ENCODE measurements at regions not wholly inside any gene's neighbourhood (a gene's known extent, or its start where the extent isn't known, plus 50 kb on each side); places are given as distances from the start of the nearest gene placed in this dataset.
"Not testable (repeated sequence)": the region's sequence is repeated elsewhere in the genome, so short reads cannot be mapped to it uniquely, and the experiment has no call there.

DNA sequence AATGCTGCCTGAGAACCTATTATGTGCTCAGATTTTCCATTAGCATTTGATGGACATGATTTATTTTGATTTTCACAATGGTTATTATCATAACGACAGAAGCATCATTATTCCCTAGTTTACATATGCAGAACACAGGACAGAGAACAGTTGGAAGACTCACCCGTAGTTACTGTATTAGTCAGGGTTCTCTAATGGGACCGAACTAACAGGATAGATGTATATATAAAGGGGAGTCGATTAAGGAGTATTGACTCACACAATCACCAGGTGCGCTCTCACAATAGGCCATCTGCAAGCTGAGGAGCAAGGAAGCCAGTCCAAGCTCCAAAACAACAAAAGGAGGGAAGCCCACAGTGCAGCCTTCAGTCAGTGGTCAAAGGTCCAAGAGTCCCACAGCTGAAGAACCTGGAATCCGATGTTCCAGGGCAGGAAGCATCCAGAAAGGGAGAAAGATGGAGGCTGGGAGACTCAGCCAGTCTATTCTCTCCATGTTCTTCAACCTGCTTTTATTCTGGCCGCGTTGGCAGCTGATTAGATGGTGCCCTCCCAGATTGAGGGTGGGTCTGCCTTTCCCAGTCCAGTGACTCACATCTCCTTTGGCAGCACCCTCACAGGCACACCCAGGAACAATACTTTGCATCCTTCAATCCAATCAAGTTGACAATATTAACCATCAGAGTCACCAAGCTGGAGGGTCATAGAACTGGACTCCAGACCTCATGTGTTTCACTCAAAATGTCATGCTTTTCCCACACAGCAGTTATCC is 92.7 kb upstream of the XYLT1 start:
- Mint-ChIP-seq H3K9me3 (no peaks in the 10 kb centered on the region), H3K4me3 (no peak overlapping the region), H3K4me1 (no peaks in the 10 kb centered on the region), H3K27me3 (no peaks in the 10 kb centered on the region), H3K27ac (no peak overlapping the region), H3K36me3 (no peaks in the 10 kb centered on the region)
- no peak for DNase-seq

DNA sequence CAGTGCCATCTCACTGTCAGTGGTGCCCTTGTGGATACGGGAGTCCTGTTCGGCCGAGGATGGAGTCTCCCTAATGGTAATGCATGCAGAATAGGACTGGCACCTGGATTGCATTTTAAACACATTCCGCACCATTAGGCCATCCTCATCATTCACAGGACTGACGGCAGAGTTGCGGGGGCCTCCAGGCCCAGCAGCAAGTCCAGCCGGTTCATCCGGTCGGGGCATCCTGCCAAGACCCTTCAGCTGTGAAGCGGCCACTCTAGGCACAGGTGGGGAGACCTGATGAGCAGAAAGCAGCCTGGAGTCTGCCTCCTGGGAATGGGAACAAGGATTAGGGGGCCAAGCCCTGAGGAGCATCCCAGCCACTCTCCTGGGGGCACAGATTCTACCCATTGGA is 90.3 kb upstream of the XYLT1 start:
- H3K36me3 Mint-ChIP-seq: no peaks in the 10 kb centered on the region
- H3K4me1 Mint-ChIP-seq: no peaks in the 10 kb centered on the region
- H3K27me3 Mint-ChIP-seq: no peaks in the 10 kb centered on the region
- no peak for DNase-seq
- H3K27ac Mint-ChIP-seq: no peak overlapping the region
- no peaks in the 10 kb centered on the region for H3K9me3 Mint-ChIP-seq
- H3K4me3 Mint-ChIP-seq: no peak overlapping the region

DNA sequence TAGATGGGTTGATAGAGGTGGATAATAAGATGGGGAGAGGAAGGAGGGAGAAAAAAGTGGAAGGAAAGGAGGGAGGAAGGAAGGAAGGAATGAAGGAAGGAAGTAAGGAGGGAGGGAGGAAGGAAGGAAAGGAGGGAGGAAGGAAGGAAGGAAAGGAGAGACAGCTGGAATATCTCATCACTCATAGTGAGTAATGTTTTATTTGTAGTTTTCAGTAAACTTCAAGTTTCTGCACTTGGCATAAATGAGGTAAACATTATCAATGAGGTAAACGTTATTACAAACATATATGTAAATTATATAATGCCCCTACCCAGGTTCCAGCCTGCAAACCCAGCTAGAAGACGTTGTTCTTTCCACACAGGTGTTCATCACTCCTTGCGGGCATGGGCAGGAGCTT is 89.8 kb upstream of the XYLT1 start:
- H3K4me3 Mint-ChIP-seq: no peak overlapping the region
- H3K27me3 Mint-ChIP-seq: no peaks in the 10 kb centered on the region
- H3K9me3 Mint-ChIP-seq: no peaks in the 10 kb centered on the region
- H3K4me1 Mint-ChIP-seq: no peaks in the 10 kb centered on the region
- no peak overlapping the region for H3K27ac Mint-ChIP-seq
- no peak for DNase-seq
- no peaks in the 10 kb centered on the region for H3K36me3 Mint-ChIP-seq

DNA sequence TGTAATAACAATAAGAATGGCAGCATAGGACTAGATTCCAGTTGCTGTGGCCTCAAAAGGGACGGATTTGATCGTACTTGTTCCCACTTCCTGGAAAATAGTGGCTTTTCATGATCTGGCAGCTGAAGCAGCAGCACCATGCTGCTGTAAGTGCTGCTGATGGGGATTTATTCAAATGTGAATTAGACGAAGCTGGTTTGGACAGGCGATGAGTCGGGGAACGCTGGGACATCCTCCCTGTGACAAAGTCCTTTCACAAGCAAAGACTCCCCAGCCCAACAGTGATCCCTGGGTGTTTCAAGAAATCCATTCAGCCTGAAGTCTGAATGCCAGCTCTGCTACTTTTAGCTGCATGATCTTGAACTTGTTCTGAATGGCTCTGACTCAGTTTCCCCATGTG is 88.6 kb upstream of the XYLT1 start:
- no peaks in the 10 kb centered on the region for H3K9me3 Mint-ChIP-seq
- H3K4me1 Mint-ChIP-seq: no peaks in the 10 kb centered on the region
- no peak for DNase-seq
- no peak overlapping the region for H3K4me3 Mint-ChIP-seq
- no peak overlapping the region for H3K27ac Mint-ChIP-seq
- no peaks in the 10 kb centered on the region for H3K36me3 Mint-ChIP-seq
- H3K27me3 Mint-ChIP-seq: no peaks in the 10 kb centered on the region

DNA sequence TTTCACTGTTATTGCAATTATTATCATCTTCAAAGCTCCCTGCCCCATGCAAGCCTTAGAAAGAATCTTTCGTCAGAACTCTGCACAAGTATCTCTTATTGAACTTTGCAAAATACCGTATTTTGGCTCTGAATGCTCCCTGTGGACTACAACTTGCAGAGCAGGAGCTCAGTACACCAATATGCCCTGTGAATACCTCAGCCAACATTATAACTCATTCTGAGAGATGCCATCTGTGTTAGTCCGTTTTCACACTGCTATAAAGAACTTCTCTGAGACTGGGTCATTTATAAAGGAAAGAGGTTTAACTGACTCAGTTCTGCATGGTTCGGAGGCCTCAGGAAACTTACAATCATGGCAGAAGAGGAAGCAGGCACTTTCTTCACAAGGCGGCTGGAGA is 87.2 kb upstream of the XYLT1 start:
- no peaks in the 10 kb centered on the region for H3K27me3 Mint-ChIP-seq
- no peaks in the 10 kb centered on the region for H3K4me1 Mint-ChIP-seq
- no peaks in the 10 kb centered on the region for H3K36me3 Mint-ChIP-seq
- no peaks in the 10 kb centered on the region for H3K9me3 Mint-ChIP-seq
- no peak for DNase-seq
- H3K27ac Mint-ChIP-seq: no peak overlapping the region
- H3K4me3 Mint-ChIP-seq: no peak overlapping the region

DNA sequence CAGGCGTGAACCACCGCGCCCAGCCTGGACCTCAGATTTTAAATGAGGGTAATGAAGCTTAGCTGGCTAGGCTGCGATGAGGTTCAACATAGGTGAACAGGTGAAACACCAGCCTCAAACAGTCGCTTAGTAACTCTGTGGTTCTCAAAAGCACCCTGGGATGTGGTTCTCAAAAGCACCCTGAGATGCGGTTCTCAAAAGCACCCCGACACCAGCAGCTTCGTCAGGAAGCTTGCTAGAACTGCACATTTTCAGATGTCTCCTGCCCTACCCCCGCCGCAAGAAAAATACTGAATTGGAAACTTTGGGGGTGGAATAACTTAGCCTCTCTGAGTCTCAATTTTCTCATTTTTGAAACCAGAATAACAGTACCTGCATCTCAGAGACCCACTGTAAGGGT is 86.7 kb upstream of the XYLT1 start:
- H3K9me3 Mint-ChIP-seq: no peaks in the 10 kb centered on the region
- no peaks in the 10 kb centered on the region for H3K27me3 Mint-ChIP-seq
- no peaks in the 10 kb centered on the region for H3K4me1 Mint-ChIP-seq
- no peak overlapping the region for H3K4me3 Mint-ChIP-seq
- H3K27ac Mint-ChIP-seq: no peak overlapping the region
- no peaks in the 10 kb centered on the region for H3K36me3 Mint-ChIP-seq
- no peak for DNase-seq

DNA sequence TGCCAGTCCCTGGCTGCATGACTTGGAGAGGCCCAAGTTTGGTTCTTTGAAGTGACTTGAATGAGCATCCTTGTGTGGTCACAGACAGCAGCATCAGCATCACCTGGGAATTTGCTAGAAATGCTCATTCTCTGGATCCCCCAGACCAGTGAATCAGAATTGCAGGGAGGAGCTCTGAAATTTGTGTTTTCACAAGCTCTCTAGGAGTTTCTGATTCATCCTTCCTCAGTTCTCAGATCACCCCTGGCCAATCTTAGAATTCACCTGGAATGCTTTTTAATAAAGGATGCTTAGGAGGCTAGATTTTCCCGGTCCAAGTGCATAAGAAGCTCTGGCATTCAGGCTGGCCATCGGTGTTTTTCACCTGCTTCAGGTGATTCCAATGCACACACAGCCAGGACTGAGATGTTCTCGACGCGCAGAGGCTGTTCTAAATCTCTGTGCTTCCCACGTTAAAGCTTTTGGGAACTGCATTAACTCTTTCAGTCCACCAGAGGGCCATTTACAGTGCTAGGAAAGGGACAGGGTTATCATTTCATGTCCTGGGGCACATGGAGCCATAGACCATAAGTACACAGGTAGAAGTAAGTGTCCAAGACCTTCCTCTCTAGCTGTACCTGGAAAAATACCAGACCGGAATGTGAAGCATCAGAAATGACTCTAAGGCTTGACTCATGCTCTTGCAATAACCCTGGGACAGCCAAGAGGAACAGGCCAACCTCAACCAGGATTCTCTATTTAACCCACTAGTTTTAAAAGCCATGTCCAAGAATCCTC is 85.7 kb upstream of the XYLT1 start:
- Mint-ChIP-seq H3K4me3 (no peak overlapping the region), H3K27ac (no peak overlapping the region), H3K9me3 (no peaks in the 10 kb centered on the region), H3K27me3 (no peaks in the 10 kb centered on the region), H3K4me1 (no peaks in the 10 kb centered on the region), H3K36me3 (no peaks in the 10 kb centered on the region)
- DNase-seq: no peak

DNA sequence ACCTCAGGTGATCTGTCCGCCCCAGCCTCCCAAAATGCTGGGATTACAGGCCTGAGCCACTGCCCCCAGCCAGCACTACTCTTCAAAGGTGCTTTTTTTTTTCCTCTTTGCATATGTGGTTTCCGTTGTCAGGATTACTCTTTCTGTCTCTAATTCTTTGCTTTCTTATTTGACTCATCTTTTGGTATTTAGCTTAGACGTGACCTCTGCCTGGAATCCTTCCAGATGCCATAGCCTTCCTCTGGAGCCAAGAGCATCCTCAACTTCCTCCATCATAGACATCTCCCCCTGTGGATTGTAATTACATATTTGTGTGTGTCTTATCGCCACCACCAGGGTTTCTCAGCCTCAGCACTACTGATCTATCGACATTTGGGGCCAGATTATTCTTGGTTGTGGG is 84.4 kb upstream of the XYLT1 start:
- H3K36me3 Mint-ChIP-seq: no peaks in the 10 kb centered on the region
- H3K27me3 Mint-ChIP-seq: no peaks in the 10 kb centered on the region
- no peaks in the 10 kb centered on the region for H3K4me1 Mint-ChIP-seq
- DNase-seq: no peak
- no peaks in the 10 kb centered on the region for H3K9me3 Mint-ChIP-seq
- no peak overlapping the region for H3K4me3 Mint-ChIP-seq
- no peak overlapping the region for H3K27ac Mint-ChIP-seq

DNA sequence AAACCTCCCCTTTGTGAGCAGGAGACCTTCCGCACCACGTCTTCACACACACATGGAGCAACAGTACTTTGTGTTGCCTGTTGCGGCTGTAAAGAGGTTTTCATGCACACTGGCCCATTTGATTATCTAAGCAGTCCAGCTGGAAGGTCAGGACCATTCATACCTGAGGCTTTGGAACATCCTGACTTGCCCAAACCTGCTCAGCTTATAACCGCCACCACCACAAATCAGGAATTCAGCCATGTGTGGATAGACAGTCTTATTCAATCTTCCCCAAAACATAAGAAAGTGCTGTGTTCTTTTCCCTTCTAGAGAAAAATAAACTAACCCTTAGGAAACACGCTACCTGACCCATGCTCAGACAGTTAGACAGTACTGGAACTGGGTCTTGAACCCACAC is 81.6 kb upstream of the XYLT1 start:
- H3K27ac Mint-ChIP-seq: no peak overlapping the region

DNA sequence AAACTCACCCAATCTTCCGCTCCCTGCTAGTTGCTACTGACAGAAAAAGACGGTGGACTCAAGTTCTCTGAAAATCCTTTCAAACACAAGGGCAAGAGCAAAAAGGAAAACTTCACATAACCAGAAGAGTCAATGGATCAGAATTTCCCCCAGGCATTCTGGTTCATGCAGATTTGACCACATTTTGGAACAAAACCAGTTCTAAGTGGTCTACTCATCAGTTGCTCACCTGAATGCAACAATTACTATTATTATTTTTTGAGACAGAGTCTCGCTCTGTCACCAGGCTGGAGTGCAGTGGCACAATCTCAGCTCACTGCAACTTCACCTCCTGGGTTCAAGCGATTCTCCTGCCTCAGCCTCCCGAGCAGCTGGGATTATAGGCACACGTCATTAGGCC is 80.9 kb upstream of the XYLT1 start:
- DNase-seq, H3K27ac Mint-ChIP-seq, H3K4me1 Mint-ChIP-seq, H3K4me3 Mint-ChIP-seq, H3K27me3 Mint-ChIP-seq, H3K36me3 Mint-ChIP-seq, H3K9me3 Mint-ChIP-seq: not testable (repeated sequence)

More for the DNA sequence above, 81.6 kb upstream of the XYLT1 start:
- H3K9me3 Mint-ChIP-seq: no peaks in the 10 kb centered on the region
- DNase-seq: no peak
- H3K27me3 Mint-ChIP-seq: no peaks in the 10 kb centered on the region
- no peaks in the 10 kb centered on the region for H3K36me3 Mint-ChIP-seq
- no peak overlapping the region for H3K4me3 Mint-ChIP-seq
- no peaks in the 10 kb centered on the region for H3K4me1 Mint-ChIP-seq

DNA sequence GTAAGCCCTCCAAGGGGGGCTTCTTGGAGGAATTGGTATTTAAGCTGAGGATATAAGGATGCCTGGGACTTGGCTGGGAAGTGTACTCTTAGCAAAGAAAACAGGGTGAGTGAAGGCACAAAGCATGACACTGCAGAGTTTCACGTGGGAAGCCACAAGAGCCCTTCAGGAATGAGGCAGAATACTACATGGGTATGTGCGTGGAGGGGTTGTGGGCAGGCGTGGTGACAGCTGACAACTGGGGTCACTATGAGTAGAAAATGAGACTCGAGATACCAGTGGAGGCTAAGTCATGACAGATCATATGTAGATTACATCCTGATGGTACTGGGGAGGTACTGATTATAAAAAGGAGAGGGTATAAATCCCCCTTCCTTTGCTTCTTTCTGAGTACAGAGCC is 78.1 kb upstream of the XYLT1 start:
- H3K9me3 Mint-ChIP-seq: no peaks in the 10 kb centered on the region
- no peak for DNase-seq
- no peak overlapping the region for H3K4me3 Mint-ChIP-seq
- H3K36me3 Mint-ChIP-seq: no peaks in the 10 kb centered on the region
- no peaks in the 10 kb centered on the region for H3K4me1 Mint-ChIP-seq
- H3K27me3 Mint-ChIP-seq: no peaks in the 10 kb centered on the region
- no peak overlapping the region for H3K27ac Mint-ChIP-seq

DNA sequence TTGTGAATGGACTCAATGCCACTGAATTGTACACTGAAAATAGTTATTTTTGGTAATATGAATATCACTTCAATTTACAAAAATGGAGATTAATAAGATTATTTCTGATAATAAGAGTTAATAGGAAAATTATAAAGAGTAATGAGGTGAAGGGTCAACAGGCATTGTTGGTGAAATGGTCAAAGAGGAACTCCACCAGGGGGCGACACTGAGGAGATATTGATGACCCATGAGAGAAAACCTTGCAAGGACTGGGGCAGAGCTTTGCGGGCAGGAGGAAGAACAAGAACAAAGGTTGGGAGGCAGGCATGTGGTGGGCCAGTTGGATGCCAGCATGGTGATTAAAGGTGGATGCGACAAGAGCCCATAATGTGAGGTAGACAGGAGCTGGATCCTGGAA is 74.0 kb upstream of the XYLT1 start:
- no peaks in the 10 kb centered on the region for H3K36me3 Mint-ChIP-seq
- H3K27me3 Mint-ChIP-seq: peaks cover under 1% of the 10 kb centered on the region
- no peak overlapping the region for H3K27ac Mint-ChIP-seq
- H3K9me3 Mint-ChIP-seq: no peaks in the 10 kb centered on the region
- no peaks in the 10 kb centered on the region for H3K4me1 Mint-ChIP-seq
- DNase-seq: no peak
- no peak overlapping the region for H3K4me3 Mint-ChIP-seq

DNA sequence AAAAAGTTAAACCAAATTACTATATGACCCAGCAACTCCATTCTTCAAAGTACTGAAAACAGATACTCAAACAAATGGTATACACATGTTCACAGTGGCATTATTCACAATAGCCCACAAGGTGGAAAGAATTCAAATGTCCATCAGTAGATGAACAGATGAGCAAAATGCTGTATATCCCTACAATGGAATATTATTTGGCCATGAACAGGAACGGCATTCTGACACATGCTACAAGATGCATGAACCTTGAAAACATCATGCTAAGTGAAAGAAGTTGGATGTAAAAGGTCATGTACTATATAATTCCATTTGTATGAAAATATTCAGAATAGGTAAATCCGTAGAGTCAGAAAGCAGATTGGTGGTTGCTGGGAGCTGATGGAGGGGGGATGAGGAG is 73.5 kb upstream of the XYLT1 start:
- no peak for DNase-seq
- Mint-ChIP-seq H3K27me3 (peaks cover 2% of the 10 kb centered on the region), H3K9me3 (no peaks in the 10 kb centered on the region), H3K27ac (no peak overlapping the region), H3K4me1 (no peaks in the 10 kb centered on the region), H3K4me3 (no peak overlapping the region), H3K36me3 (no peaks in the 10 kb centered on the region)

DNA sequence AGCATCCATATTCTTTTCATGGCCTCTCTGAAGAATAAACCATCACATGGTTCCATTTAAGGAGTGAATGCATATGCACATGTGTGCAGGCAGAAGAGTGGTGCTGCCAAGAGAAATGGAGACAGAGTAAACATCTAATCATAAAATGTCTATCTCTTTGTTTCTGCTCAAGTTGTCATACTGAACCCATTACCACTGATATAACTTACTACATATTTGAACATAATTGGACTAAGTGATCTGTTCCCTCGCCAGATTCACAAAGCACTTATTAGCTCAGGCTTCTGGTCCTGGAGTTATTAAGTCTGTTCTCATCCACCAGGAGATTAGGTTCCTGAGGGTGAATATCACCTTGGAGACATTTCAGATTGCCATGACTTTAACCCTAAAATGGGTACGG is 72.3 kb upstream of the XYLT1 start:
- H3K27ac Mint-ChIP-seq: no peak overlapping the region
- H3K36me3 Mint-ChIP-seq: no peaks in the 10 kb centered on the region
- H3K9me3 Mint-ChIP-seq: no peaks in the 10 kb centered on the region
- peaks cover 3% of the 10 kb centered on the region for H3K27me3 Mint-ChIP-seq
- no peaks in the 10 kb centered on the region for H3K4me1 Mint-ChIP-seq
- no peak overlapping the region for H3K4me3 Mint-ChIP-seq
- DNase-seq: no peak

DNA sequence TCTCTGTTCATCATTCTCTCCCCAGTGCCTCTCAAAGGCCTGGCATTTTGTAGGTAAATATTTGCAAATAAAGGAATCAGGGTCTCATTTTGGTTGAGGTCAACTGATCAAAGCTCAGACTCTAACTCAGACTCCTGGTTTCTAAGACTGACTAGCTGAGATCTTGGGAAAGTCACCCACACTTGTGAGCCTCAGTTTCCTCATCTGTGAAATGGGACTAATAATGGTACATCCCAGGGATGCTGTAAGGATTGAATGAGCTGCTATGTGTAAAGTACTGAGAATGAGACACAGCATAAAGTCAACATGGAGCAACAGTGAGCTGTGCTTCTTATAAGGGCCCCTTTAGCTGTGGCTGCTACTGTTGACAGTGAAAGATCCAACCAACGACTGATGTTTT is 70.6 kb upstream of the XYLT1 start:
- H3K4me3 Mint-ChIP-seq: no peak overlapping the region
- no peak for DNase-seq
- H3K9me3 Mint-ChIP-seq: no peaks in the 10 kb centered on the region
- H3K4me1 Mint-ChIP-seq: no peaks in the 10 kb centered on the region
- no peak overlapping the region for H3K27ac Mint-ChIP-seq
- H3K27me3 Mint-ChIP-seq: peaks cover 8% of the 10 kb centered on the region
- H3K36me3 Mint-ChIP-seq: no peaks in the 10 kb centered on the region

DNA sequence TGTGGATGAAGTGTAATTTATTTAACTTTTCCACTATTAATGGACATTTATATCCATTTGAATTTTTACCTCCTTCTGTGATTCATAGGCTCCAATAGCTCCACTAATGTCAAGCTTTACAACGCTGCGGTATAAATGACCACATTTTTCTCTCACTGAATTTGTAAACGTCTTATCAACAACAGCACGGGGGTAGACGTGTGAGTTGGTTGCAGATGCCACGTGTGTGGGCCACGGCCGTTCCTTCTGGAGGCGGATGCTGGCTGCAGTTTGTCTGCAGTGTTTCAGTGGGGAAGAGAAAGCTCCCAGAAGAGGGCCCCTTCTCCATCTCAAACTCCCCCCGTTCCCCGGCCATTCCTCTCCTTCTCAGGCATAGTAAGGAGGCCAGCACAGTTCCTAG is 68.2 kb upstream of the XYLT1 start:
- Mint-ChIP-seq H3K27ac (no peak overlapping the region), H3K4me1 (no peaks in the 10 kb centered on the region), H3K4me3 (no peak overlapping the region), H3K27me3 (peaks cover 8% of the 10 kb centered on the region), H3K36me3 (no peaks in the 10 kb centered on the region), H3K9me3 (no peaks in the 10 kb centered on the region)
- DNase-seq: no peak
